GM19395 (cell line): ENCODE measurements at regions not wholly inside any gene's neighbourhood (a gene's known extent, or its start where the extent isn't known, plus 50 kb on each side); places are given as distances from the start of the nearest gene placed in this dataset.

Experiments used
- ATAC-seq: cut with Tn5 transposase; IDR thresholded peaks from one replicate; pipeline ENCODE4 v1.9.1; 2021; ENCODE audit warnings: mild to moderate bottlenecking, moderate library complexity; ENCODE audit not compliant: unreplicated experiment

GRCh38 chr11:36876266-36876665 lies 278.2 kb upstream of the RAG2 start:
- ATAC-seq = no peak

GRCh38 chr11:36874291-36874690 lies 276.3 kb upstream of the RAG2 start:
- no peak for ATAC-seq

- no peak for ATAC-seq
These were observed 272.3 kb upstream of the RAG2 start for GRCh38 chr11:36870361-36870760.

- no peak for ATAC-seq
These were observed 270.3 kb upstream of the RAG2 start for GRCh38 chr11:36868380-36868779.

GRCh38 chr11:36865846-36866245 lies 267.8 kb upstream of the RAG2 start:
- no peak for ATAC-seq

DNA sequence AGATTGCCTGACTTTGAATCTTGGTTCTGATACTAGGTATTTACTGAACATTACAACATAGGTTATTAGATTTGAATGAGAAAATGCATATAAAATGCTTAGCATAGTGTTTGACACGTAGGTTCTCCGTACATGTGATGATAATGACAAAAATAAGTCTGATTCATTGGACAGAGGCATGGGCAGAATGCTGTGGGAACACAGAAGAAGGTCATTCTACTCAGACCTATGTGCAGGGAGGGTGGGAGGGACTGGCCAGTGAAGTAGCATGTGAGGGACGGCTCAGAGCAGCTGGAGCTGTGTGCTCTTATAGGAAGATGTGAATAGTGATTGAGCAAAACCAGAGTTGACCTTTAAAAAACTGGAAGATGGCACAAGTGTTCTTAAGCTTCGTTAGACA lies 256.8 kb upstream of the RAG2 start:
- ATAC-seq = no peak

DNA sequence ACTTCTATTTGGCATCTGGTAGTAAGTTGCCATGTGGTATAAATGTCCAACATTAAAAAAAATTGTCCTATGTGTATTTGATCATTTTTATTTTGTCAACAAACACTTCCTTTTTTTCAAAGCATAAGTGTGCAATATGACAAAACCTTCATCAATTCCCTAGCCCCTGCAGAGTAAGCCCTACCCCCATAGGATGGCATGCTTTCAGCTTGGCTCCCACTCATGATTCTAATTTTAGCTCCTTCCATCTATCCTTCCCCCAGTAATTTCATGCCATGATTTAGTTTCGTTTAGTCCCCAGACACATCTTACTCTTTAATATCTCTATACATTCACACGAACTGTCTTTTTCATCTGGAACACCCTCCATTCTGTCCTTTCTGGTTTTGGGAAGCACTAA lies 250.6 kb upstream of the RAG2 start:
- ATAC-seq = no peak

- ATAC-seq = no peak
These were observed 242.3 kb upstream of the RAG2 start for GRCh38 chr11:36840378-36840777.

DNA sequence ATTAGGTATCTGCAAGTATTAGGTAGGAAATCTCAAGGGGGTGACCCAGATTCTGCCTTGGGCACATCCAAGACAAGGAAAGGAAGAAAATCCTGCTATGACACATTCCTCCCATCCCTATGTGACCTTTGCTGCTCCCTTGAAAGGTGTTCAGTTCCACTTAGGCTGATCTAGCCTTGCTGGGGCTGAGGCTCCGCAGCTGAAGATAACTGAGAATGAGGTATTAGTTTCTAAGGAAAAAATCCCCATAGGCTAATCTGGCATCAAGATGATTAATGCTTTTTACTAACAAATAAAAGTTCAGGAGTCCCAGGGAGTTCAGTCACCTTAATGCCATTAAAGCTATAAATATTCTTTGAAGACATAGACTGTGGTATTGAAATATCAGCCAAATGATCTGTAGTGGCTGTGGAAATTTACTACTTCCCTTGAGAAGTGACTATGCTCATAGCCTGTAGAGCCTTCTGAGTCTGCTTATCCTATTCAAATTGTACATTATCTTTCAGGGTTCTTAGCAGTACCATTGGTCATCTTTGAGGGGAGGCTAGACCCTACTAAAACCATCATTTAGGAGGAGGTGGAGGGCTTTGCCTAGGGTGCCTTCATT lies 239.9 kb upstream of the RAG2 start:
- ATAC-seq = no peak

- ATAC-seq = no peak
These were observed 227.2 kb upstream of the RAG2 start for GRCh38 chr11:36825251-36825650.

DNA sequence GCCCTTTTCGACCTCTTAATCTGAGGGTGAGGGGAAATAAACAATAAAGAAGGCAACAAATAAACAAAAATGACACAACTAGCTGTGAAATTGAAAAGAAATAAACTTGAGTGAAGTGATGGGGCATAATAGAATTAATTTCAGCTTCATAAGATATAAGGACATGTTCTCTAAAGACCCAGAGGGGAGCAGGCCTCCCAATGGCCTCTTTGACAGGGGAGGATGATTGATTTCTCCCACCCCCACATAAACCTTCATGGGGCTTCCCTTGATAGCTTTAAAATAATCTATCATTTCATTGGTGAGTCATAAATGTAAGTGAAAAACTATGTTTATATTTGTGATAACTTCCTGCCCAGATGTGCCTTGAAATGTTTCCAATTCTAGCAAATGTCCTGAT lies 226.3 kb upstream of the RAG2 start:
- ATAC-seq = no peak

DNA sequence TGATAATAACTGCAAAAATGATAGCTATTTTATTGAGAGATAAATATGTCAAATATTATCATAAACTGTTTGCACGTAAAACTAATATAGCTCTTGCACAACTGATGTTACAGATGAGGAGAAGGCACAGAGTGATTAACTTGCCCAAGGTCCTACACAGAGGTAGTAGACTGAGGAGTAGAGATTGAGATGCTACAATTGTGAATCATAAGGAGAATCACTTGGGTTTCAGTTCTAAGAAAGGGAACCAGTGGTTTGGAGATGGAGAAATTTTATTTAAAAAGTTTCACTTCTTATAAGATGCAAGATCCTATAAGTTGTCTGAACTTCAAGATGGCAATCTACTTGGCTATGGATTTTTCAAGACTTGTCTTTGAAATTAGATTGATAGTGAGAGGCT lies 224.8 kb upstream of the RAG2 start:
- no peak for ATAC-seq

- no peak for ATAC-seq
These were observed 220.4 kb upstream of the RAG2 start for GRCh38 chr11:36818410-36818809.

DNA sequence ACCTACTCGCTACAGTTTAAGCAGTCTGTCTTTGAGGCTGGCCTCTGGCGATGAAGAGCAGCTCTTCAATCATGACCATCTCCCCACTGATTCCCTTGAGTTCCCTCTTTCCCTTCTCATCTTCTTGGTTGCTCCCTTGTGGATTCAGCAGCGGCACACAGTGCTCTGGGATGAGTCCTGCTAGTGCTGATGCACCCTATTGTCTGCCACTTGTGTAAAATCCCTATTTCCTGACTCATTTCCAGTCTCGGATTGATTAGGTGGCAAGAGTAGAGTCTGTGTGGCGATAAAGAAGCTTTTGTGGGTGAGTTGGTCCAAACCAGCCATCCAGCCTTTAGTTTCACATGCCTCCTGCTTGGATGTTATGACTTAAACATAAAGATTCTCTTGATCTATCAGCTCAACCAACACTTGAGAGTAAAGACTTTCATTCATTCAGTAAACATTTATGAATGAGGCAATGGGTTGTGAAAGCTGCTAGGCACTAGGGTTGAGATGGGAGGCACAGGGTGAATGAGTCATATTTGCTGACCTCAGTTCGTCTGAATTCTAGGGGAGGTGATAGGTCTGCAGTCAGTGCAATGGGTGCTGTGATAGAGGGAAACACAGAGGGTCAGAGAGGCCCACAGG lies 219.4 kb upstream of the RAG2 start:
- no peak for ATAC-seq

- ATAC-seq = no peak
These were observed 211.3 kb upstream of the RAG2 start for GRCh38 chr11:36809303-36809702.

DNA sequence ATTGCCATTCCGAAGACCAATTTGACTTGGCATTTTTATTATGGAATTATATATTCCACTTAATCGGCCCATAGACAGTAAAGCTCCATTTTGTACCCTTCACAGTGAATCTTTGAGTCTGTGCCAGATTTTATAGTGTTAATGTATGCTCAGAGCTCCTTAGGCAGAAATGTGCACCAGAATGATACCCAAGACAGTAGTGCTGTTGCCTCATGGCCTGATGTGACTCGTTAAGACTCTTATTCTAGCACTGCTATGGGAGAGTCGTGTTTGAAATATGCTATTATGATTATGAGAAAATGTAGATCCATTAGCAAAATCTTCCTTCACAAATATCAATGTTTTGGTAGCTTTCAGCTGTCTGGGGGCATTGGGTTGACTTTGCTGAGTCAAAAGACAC lies 209.8 kb upstream of the RAG2 start:
- ATAC-seq = no peak

- no peak for ATAC-seq
These were observed 205.0 kb upstream of the RAG2 start for GRCh38 chr11:36803084-36803483.

DNA sequence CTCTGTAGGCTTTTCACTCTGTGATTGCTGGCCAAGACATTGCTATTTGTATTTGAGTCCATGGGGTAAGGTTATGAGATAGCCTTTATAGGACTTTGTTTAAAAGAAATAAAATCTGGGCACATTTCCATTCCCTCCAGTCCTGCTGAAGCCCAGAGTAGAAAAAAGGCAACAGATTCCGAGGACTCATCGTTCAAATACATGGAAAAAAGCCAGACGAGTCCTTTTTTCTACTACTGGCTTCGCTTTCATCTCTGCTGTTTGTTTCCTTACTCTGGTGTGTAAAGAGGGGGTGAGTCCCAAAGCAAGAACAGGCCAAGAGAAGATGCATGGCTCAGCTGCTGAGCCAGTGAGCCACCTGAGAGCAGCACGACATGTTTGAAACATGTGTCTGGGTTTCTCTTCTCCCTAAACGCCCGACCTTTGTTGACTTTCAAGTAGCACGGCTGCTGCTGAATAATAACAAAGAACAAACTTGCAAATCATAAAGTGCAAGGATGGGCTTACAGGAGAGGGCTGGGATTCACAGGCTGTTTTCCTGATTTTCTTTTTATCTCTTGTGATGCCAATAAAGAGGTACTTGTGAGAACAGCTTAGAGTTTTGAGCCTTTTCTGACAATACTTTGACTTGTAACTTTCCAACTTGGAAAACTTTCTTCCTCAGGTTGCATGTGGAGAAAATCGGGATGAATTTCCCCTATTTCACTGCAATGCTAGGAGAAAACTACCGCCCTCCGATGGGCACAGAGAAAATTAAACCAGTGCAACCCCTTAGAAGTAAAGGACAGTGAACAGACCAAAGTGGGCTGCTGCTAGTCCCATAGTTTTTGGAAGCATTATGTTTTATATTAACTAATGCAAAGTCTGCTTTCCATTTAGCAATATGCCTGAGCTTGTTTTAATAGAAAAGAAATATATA lies 195.2 kb upstream of the RAG2 start:
- ATAC-seq = no peak

DNA sequence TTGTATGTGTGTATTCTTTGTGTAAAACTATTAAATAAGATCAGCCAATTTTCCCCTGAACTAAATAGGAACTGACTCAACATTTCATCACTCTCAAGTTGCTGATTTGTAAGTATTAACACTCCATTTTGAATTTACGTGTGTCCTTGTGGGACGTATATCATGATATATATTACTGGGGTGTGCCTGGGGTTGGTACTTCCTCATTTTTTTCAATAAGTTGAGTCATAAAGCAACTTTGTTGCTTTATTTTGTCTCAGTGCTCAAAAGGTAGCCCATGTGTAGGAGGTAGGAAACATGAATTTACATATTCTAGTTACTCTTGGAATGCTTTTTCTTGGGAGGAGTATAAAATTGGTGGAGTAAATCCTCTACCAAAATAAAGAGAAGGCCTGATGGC lies 193.9 kb upstream of the RAG2 start:
- no peak for ATAC-seq

- no peak for ATAC-seq
These were observed 192.5 kb upstream of the RAG2 start for GRCh38 chr11:36790526-36790925.

GRCh38 chr11:36783808-36784207 lies 185.8 kb upstream of the RAG2 start:
- ATAC-seq = no peak

DNA sequence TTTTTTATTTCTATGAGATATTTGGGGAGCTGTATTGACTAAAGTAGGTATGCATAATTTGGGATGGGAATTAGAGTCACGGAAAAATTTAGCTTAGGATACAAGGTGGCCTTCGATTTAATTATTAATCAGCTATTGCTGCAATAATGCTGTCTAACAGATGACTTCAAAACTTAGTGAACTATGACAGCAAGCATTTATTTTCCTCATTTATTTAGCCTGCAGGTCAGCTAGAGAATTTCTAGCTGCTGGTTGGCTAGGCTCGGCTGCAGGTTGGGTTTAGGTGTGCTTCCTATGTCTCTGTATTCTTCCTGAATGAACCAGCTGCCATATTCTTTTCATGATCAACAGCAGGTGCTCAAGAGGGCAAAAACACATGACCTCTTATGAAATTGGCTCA lies 181.8 kb upstream of the RAG2 start:
- no peak for ATAC-seq
